Forelimb muscle (tissue), 1 donor: ENCODE measurements at regions not wholly inside any gene's neighbourhood (a gene's known extent, or its start where the extent isn't known, plus 50 kb on each side); places are given as distances from the start of the nearest gene placed in this dataset.

ENCODE experiments used
- DNase-seq: peaks from one replicate; pipeline ENCODE4 v3.0.0-alpha.2; 2013; ENCODE audit warnings: low read depth

DNA sequence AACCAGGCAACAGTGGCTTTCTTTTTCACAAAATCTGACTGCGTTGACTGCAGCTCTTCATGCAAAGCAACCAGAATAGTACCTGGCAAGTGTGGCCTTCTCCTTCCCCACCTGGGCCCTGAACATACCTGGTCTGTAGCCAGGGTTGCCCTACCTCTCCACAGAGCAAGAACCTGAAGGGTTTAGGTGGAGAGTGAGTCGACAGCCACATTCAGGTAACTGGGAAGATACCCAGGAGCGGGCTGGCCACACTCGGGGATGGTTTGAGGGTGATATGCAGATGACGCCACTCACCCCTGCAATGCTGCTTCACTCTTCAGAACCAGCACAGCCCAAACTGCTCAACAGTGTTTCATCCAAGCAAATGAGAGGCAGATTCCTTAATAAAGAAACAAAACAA lies 117.3 kb downstream of the TTC32 start:
- DNase-seq, result no peak

GRCh38 chr2:19783935-19784334 lies 117.8 kb downstream of the TTC32 start:
- no peak for DNase-seq

DNA sequence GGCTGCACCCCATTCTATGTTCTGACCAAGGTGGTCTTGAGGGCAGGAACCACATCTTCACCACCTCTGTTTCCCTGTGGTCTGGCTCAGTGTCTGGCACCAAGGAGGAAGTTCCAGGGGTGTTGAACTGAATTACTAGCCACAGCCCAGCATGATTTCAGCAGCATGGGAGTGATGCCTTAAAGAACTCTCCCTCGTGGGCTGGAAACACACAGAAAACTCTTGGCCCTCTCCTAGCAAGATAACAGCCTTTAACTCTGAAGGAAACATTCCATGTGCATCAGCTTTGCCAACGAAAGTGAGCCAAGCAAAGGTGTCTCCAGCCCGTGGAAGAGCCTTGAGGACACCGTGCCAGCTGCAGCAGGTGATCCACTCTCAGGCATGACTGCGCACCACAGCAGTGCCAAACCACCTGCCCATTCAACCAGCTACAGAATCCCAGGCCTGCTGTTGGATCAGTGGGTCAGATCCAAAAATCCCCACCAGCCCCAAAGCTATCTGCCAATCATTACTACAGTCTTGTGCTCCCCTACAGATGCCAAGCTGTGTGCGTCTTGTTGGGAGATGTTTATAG lies 124.8 kb downstream of the TTC32 start:
- no peak for DNase-seq

DNA sequence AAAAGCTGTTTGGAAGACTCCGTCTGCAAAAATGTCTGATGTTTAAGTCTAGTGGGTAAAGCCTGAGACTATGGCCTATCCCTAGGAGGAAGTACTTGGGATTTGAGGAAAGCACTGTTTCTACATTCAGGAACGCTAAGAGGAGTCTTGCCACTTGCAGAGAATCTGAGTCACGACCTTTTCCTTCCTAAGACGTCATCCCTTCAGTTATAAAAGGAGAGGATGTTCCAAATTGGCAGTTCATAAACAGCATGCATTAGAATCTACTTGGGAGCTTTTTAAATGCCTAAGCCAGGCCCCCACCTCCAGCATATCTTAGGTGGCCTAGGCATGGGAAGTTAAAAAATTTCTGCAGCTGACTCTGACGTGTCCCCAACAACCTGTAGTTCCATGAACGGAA lies 125.9 kb downstream of the TTC32 start:
- DNase-seq, result no peak

DNA sequence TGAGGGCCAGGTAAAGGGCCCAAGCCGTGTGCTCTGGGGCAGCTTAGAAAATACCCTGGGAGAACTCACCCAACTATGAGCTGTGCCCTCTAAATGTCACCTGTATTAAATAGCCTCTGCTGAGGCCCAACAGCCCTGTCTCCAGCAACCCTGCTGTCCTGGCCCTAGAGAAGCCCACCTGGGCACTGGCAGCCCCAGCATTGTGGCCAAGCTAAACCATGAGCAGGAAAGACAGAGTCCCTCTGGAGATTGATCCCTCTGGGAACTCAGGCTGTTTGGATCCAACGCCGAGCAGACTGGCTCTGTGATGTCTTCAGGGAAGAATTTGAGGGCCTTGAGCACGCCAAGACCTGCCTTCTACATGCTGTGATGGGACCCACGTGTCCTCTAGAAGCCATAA lies 126.5 kb downstream of the TTC32 start:
- no peak for DNase-seq

DNA sequence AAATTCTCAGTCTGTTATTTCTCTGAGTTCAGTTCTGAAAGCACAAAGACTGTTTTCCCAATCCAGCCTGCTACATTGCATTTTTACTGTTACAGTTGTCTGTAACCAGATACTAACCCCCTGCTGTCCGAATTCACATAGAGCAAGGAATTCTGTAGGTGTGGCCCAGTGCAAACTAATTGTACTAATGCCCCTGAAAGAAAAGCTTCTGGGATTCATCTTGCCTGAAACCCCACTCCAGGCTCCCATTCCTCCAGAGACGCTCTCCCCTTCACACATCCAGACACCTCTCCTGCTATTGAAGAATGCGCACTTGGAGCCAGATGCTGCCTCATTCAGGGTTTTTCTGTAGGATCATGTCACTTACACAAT lies 127.0 kb downstream of the TTC32 start:
- DNase-seq, result no peak

DNA sequence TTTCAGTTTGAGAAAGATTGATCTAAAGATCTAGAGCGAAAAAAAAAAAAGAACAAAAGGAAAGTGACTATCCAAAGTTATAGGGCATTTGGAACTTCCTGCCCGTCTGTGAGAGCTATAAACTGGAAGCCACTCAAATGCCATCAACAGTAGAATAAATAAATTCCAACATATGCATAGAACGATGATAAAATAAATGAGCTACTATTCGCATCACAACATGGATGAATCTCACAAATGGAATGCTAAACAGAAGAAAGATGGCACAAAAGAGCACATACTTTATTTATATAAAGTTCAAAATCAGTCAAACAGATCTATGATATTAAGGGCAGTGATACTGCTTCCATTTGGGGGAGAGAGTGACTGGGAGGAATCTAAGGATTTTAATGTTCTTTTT lies 128.8 kb downstream of the TTC32 start:
- no peak for DNase-seq

GRCh38 chr2:19769513-19769912 lies 132.3 kb downstream of the TTC32 start:
- DNase-seq, result no peak

DNA sequence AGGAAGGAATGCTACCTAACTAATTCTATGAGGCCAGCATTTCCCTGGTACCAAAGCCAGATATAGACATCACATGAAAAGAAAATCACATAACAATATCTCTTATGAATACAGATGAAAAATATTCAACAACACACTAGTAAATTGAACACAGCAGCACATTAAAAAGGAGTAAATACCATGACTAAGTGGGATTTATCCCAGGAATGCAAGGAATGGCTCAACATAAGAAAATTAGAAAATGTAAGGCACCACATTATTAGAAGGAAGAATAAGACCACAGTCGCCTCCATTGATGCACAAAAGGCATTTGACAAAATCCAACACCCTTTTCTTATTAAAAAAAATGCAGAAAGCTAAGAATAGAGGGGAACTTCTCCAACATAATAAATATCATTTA lies 133.9 kb downstream of the TTC32 start:
- DNase-seq, result no peak

DNA sequence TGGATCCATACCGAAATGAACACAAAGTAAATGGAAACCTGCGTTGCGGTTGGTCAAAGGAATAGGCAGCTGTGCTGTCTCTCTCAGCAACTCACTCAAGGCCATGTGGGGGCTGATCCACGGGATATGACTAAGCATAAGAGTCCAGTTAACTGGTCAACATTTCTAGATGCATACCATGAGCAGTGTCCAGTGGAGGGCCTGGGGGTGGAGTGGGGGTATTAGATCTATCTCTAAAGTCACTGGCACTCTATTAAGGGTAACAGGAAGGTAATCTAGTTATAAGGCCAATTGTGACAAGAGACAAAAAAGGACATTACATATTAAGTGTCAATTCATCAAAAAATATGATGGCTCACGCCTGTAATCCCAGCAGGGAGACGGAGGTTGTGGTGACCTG lies 136.8 kb downstream of the TTC32 start:
- no peak for DNase-seq

DNA sequence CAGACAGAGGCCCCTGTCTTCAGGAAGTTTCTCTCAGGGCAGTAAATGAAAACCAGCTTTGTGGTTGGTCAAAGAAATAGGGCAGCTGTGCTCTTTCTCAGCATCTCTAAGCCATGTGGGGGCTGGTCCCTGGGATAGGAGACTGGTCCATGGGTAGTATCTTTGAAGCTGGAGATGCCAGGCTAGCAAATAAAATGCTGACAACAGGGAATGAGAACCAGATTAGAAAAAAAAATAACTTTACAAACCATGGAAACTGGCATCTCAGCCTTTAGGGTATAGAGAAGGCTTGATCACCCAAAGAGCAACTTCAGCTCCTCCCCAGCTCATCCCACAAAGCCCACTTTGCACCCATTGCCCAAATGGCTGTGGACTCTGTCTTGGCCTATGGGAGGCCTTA lies 138.1 kb downstream of the TTC32 start:
- DNase-seq, result no peak

GRCh38 chr2:19762959-19763605 lies 138.7 kb downstream of the TTC32 start:
- DNase-seq, result no peak

- no peak for DNase-seq
Measured at GRCh38 chr2:19762142-19762541, 139.6 kb downstream of the TTC32 start.

- no peak for DNase-seq
Measured at GRCh38 chr2:19759880-19760279, 141.9 kb downstream of the TTC32 start.

DNA sequence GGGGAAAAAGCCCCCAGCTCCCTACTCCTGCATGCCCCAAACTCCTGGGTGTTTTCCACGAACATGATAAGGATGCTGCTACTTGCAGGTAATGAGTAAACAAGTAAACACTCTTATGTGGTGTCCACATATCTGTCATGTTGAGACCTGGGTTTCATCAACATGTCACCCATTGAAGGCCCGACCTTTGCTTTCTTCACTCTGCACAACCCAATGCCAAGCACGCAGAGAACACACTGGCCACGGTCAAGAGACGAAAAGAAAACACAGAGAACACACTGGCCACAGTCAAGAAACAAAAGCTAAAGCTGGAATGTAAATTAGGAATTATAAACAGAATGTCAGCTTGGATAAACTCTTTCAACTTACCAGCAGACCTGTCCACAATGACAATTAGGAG lies 143.1 kb downstream of the TTC32 start:
- no peak for DNase-seq

DNA sequence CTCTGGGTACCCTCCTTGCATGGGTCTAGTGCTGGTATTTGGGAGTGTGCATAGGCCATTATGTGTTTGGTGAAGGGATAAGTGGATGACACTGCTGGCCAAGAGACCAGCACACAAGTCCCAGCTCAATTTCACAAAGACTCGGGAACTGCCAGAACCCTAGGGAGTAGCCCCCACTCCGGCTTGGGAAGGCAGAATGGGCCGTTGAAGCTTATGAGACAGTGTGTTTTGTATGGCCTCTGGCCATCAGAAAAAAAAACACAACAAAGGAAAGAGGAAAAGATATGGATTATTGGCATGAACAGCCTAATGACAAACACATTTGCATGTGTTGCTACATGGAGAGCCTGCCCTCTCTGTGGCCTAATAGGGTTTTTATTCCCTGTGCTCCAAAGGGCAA lies 144.2 kb downstream of the TTC32 start:
- DNase-seq, result no peak

- no peak for DNase-seq
Measured at GRCh38 chr2:19754907-19755306, 146.9 kb downstream of the TTC32 start.

DNA sequence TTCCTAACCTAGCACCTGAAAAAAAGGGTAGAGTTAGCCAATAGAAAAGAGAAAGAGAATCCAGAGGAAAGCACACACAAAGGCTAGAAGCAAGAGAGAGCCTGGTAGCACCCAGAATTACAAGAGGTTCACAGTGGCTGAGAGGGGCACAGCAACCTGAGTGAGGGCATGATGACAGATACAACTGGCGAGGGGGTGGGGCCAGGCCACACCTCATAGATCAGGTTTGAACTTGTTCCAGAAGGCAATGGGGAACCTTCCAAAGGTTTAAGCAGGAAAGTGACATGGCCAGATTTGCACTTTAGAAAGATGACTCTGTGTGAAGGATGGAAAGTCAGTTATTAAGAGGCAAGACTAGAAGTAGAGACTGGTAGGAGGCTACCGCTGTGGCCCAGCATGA lies 148.0 kb downstream of the TTC32 start:
- DNase-seq, result no peak

- DNase-seq, result no peak
Measured at GRCh38 chr2:19753314-19753713, 148.5 kb downstream of the TTC32 start.

DNA sequence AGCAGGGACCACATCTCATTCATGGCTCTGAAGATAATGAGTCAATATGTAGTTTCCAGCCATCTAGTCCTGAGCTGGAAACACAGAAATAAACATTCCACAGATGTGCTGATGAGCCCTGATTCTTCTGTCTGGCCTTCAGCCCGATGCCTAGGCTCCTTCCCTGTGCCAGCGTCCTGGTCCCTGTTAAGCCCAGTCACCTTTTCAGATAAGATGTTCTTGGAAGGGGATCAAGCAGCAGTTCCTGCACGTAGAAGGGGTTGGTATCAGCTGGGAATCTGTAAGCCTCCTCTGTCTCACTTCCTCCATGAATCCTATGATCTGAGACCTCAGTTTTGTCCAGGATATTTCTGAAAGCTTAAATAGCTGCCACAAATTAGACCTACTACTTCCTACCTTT lies 149.3 kb downstream of the TTC32 start:
- no peak for DNase-seq

DNA sequence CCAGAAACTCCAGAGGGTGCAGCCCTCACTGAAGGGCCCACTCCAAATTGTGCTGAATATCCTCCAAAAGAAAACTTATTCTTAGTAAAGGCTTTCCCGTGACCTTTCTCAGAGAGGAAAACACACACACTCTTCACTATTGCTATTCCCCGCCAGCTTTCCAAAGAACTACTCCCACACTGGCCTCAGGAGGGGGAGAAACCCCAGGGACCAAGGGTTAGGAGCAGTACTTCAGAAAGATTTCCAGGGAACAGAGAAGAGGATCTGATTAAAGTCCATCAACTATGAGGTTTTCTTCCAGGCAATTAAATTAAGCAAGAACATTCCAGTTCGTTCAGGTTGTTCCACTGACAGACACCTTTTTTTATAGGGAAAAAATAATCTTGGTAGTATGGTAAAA lies 150.2 kb downstream of the TTC32 start:
- DNase-seq, result no peak

DNA sequence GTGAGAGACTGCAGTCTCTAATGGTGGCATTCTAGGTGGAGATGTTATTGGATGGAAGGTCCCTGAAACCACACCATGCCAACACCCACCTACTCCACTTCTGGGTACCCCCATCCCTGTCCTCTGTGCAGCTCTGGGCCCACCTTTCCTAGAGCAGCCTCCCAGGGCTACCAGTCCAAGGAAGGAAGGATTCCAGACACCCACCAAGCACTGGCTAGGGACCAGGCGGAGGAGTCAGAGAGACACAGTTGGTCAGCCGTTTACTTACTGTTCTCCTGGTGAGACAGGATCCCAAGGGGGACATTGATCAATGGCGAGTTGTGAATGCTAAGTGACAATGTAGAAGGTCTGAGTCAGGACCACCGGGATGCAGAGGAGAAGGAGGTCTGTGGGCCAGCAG lies 151.6 kb downstream of the TTC32 start:
- DNase-seq, result no peak

DNA sequence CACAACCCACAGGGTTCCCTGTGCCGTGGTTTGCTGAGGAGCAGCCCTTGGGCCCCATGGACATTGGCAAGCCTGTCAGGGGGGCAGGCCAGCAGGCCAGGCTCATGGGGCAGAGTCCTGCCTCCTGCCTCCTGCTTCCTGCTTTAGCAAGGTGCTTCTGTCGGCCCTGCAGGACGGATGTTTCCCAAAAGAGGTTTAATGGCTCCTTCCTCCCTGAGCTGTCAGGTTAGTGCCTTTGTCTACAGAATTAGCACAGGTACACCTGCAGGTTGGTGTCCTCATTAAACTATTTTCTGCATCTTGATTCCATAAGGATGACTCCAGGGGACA lies 152.3 kb downstream of the TTC32 start:
- DNase-seq, result no peak

- DNase-seq, result no peak
Measured at GRCh38 chr2:19748711-19749506, 152.9 kb downstream of the TTC32 start.
